ENCODE measurements at regions not wholly inside any gene's neighbourhood (a gene's known extent, or its start where the extent isn't known, plus 50 kb on each side); places are given as distances from the start of the nearest gene placed in this dataset.
"Not testable (repeated sequence)": the region's sequence is repeated elsewhere in the genome, so short reads cannot be mapped to it uniquely, and the experiment has no call there.

DNA sequence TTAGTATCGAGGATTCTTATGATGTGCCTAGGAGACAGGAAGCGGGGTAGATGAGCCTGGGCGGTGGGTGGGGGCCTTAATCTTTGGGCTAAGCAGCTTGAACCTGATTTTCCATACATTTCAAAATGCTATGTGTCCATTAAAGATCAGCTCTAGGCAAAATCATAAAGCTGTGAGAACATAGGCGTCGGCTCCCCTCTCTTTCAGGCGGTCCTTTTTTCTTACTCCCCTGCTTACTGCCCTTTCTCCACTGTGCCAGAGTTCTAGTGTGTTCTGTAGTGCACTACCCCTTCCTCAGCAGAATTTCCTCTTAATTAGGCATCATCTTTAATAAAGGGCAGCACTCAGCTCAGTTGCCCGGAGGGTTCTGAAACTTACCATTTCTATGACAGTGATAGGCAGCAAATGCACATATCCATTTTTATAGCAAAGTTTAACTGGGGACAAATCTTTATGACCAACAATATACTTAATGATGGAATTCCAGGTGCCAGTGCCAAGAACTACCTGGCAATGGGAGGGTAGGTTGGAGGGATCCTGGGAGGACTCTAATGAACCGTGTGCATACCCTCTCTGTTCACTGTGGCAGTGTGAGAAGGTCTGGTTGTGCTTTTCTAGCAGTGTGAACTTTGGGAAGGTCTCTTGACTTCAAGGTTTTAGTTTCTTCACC, 404.5 kb upstream of the TPM1 start:
- no peak for DNase-seq (ENCODE audit: low read depth, low spot score)
- in situ Hi-C loops (cut with HindIII; ENCODE audit: low pct_unique_long_range_greater_than_20kb, low sequenced_read_pairs): no loop called here

GRCh38 chr15:62639432-62639831, 403.1 kb upstream of the TPM1 start:
- DNase-seq (ENCODE audit: low read depth, low spot score): no peak
- in situ Hi-C loops (cut with HindIII; ENCODE audit: low pct_unique_long_range_greater_than_20kb, low sequenced_read_pairs): no loop called here

DNA sequence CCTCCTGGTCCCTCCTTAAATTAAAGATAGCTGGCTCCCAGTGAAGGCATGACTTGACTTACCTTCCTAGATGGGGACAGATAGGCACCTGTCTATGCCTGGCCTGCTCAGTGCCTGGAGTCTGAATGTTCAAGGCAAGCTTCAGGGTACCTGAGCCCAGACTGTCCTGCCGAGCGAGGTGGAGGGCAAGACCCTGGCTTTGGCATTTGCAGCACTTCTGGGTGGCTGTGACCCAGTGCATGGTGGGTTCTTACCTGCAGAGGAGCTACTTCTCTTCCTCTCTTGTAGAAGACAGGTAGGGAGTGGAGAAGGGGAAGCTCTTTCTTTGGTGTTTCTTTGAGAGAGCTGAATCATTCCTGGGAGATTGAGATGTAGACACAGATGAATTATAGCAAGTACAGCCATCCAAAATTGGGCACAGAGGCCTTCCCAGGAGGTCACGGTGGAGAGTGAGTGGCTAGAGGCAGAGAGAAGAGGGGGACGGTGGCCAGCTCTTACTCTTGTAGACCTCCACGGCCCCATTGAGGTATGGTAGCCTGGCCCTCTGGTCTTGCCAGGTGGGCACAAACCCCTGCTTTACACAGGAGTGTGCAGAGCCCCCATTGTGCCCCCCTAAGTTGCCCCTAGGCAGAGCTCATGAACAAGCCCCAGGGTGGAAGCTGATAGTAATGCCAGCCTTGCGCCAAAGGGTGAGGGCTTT, 402.5 kb upstream of the TPM1 start:
- in situ Hi-C loops (cut with HindIII; ENCODE audit: low pct_unique_long_range_greater_than_20kb, low sequenced_read_pairs): no loop called here
- no peak for DNase-seq (ENCODE audit: low read depth, low spot score)

- in situ Hi-C loops (cut with HindIII; ENCODE audit: low pct_unique_long_range_greater_than_20kb, low sequenced_read_pairs): no loop called here
- DNase-seq (ENCODE audit: low read depth, low spot score): peak; percentile 12
These were observed 400.7 kb upstream of the TPM1 start for GRCh38 chr15:62641825-62642224.

GRCh38 chr15:62643572-62643971, 399.0 kb upstream of the TPM1 start:
- in situ Hi-C loops (cut with HindIII; ENCODE audit: low pct_unique_long_range_greater_than_20kb, low sequenced_read_pairs): no loop called here
- no peak for DNase-seq (ENCODE audit: low read depth, low spot score)

- in situ Hi-C loops (cut with HindIII; ENCODE audit: low pct_unique_long_range_greater_than_20kb, low sequenced_read_pairs): no loop called here
- no peak for DNase-seq (ENCODE audit: low read depth, low spot score)
These were observed 398.2 kb upstream of the TPM1 start for GRCh38 chr15:62644216-62644888.

DNA sequence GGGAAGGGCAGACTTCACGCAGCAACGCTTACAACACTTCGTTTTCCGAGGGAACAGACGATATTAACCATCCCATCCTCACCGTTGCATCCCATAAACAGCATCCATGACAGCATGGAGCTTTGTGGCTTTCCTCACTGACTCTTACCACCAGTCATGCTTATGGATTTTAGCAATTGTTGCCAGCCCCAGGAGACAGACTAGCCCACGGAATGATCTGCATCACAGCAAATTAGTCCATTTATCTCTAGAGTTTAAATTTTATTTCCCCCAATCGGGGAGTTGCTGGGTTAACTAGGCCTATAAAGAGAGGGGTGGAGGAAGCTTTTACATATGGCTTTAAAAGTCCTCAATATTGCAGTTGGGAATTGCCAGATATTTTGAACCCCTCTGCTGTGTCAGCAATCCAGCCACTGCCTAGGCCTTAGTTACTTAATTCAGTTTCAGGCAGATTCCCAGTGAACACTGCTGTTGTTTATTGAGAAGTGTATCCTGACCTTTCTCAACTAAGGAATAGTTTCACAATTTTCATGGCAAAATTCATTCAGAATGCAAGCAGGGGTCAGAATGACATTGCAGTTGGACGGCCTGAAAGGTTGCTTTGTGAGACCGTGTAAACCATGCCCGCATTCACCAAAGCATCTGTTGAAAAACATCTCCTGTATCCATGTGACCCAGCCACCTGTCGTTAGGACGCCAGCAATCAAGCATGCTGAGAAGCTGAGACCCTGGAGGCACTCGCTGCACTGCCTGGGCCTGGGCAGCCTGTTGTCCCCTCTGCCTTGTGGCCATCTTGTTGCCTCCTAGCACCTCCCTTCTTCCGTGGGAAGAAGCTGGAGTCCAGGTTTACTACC, 397.4 kb upstream of the TPM1 start:
- in situ Hi-C loops (cut with HindIII; ENCODE audit: low pct_unique_long_range_greater_than_20kb, low sequenced_read_pairs): no loop called here
- peak; percentile 31 for DNase-seq (ENCODE audit: low read depth, low spot score)

- in situ Hi-C loops (cut with HindIII; ENCODE audit: low pct_unique_long_range_greater_than_20kb, low sequenced_read_pairs): no loop called here
- DNase-seq (ENCODE audit: low read depth, low spot score): peak; percentile 34
These were observed 395.2 kb upstream of the TPM1 start for GRCh38 chr15:62647202-62647842.

GRCh38 chr15:62647843-62648505, 394.6 kb upstream of the TPM1 start:
- in situ Hi-C loops (cut with HindIII; ENCODE audit: low pct_unique_long_range_greater_than_20kb, low sequenced_read_pairs): no loop called here
- no peak for DNase-seq (ENCODE audit: low read depth, low spot score)

DNA sequence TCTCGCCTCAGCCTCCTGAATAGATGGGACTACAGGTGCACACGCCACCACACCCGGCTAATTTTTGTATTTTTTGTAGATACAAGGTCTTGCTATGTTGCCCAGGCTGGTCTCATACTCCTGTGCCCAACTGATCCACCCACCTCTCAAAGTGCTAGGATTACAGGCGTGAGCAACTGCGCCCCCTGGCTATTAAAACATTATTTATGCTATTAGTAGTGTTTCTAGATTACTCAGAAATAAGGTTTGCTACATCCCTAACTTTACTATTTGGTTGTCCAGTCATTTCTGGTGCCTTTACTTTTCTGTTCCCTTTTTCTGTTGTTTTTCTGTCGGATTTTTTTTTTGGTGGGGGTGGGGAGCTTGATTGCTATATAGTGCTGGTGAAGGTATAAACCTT, 393.6 kb upstream of the TPM1 start:
- in situ Hi-C loops (cut with HindIII; ENCODE audit: low pct_unique_long_range_greater_than_20kb, low sequenced_read_pairs): no loop called here
- DNase-seq (ENCODE audit: low read depth, low spot score): peak; percentile 63

DNA sequence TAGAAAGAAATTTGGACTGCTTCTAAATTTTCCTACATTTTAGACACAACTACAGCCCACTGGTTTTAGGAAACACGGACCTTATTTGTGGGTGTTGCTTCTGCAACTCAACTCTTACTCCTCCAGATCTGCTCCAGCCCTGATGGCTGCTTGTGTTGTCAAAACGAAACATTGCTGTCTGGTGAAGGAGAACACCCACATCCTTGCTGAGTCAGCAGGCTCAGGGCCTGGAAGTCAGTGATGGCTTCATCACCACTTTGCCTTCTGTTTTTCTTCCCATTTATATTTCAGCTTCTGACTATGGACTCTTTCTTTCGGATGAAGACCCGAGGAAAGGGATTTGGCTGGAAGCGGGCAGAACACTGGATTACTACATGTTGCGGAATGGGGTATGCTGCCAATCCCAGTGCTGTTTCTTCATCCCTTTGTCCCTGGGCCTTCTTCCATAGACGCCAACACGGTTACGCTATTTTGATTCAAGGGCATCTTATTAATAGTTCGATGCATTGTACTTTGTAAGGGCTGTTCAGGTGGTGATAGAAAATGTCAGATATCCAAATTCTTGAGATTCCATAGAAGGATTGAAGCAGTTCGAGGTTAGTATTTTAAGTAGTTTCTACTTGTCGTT, 392.6 kb upstream of the TPM1 start:
- DNase-seq (ENCODE audit: low read depth, low spot score): no peak
- in situ Hi-C loops (cut with HindIII; ENCODE audit: low pct_unique_long_range_greater_than_20kb, low sequenced_read_pairs): no loop called here

DNA sequence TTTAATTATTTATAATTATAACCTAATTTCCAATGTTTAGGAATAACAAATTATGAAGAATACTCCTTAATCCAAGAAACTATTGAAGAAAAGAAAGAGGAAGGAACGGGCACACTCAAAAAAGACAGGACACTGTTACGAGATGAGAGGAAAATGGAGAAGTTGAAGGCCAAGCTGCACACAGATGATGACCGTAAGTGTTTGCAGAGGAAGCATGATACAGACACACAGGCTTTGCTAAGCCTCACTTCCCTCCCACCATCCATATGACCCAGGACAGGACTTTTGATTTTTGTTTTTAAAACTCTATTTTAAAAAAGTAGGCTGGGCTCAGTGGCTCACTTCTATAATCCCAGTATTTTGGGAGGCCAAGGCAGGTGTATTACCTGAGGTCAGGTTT, 389.4 kb upstream of the TPM1 start:
- no peak for DNase-seq (ENCODE audit: low read depth, low spot score)
- in situ Hi-C loops (cut with HindIII; ENCODE audit: low pct_unique_long_range_greater_than_20kb, low sequenced_read_pairs): no loop called here

GRCh38 chr15:62656071-62656470, 386.5 kb upstream of the TPM1 start:
- no peak for DNase-seq (ENCODE audit: low read depth, low spot score)
- in situ Hi-C loops (cut with HindIII; ENCODE audit: low pct_unique_long_range_greater_than_20kb, low sequenced_read_pairs): no loop called here

- in situ Hi-C loops (cut with HindIII; ENCODE audit: low pct_unique_long_range_greater_than_20kb, low sequenced_read_pairs); DNase-seq (ENCODE audit: low read depth, low spot score): not testable (repeated sequence)
These were observed 385.0 kb upstream of the TPM1 start for GRCh38 chr15:62657501-62657900.

GRCh38 chr15:62658498-62658897, 384.0 kb upstream of the TPM1 start:
- no peak for DNase-seq (ENCODE audit: low read depth, low spot score)
- in situ Hi-C loops (cut with HindIII; ENCODE audit: low pct_unique_long_range_greater_than_20kb, low sequenced_read_pairs): no loop called here

DNA sequence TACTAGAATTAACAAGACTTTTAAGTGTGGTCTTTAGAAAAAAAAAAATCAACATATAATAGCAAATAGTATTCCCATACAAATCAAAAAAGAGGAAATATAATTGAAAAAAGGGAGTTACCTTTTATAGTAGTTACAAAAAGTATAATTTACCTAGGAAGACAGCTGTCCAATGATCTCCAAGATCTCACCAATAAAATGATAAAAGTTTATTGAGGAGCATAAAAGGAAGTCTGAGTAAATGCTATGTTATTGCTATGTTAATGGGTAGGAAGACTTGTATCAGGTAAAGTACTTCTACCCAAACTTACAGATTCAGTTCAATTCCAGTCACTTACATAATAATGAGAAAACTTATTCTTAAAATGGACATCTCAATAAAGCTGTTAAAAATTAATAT, 379.0 kb upstream of the TPM1 start:
- in situ Hi-C loops (cut with HindIII; ENCODE audit: low pct_unique_long_range_greater_than_20kb, low sequenced_read_pairs): no loop called here
- no peak for DNase-seq (ENCODE audit: low read depth, low spot score)

- in situ Hi-C loops (cut with HindIII; ENCODE audit: low pct_unique_long_range_greater_than_20kb, low sequenced_read_pairs): no loop called here
- DNase-seq (ENCODE audit: low read depth, low spot score): peak; percentile 23
These were observed 377.1 kb upstream of the TPM1 start for GRCh38 chr15:62665449-62665848.

All from SK-MEL-5 (cell line).